CD14-positive monocyte (primary cell): ENCODE measurements at regions not wholly inside any gene's neighbourhood (a gene's known extent, or its start where the extent isn't known, plus 50 kb on each side); places are given as distances from the start of the nearest gene placed in this dataset.

Experiments used
- DNase-seq, 3 donors: peaks; one replicate each; pipeline ENCODE4 v3.0.0-alpha.2; 2011 to 2022
- H2AFZ ChIP-seq: 2 replicates; pipeline ENCODE4 v1.6.0; 2012; ENCODE audit warnings: mild to moderate bottlenecking, low read depth, low read length, inconsistent platforms; ENCODE audit not compliant: insufficient read depth, poor library complexity, severe bottlenecking
- H3K27ac ChIP-seq, 2 donors: 1 replicate in 1 of 2; 2 replicates in 1 of 2; pipeline ENCODE4 v1.5.1; 2012 to 2013; ENCODE audit warnings: low read length in 2 of 2, control low read depth in 1 of 2, inconsistent platforms in 1 of 2, low read depth in 1 of 2, mild to moderate bottlenecking in 1 of 2
- H3K27me3 ChIP-seq, 2 donors: one replicate each; pipeline versions ENCODE4 v1.6.0 to v1.6.1; 2011 to 2013; ENCODE audit warnings: low read length in 2 of 2; ENCODE audit not compliant: control insufficient read depth in 2 of 2, insufficient read depth in 2 of 2
- H3K36me3 ChIP-seq, 2 donors: replicated peaks in 1 of 2; 1 replicate in 1 of 2; 2 replicates in 1 of 2; pipeline versions ENCODE4 v1.5.1 to v1.6.1; 2012 to 2013; ENCODE audit warnings: low read length in 2 of 2, control low read depth in 1 of 2, inconsistent platforms in 1 of 2, mild to moderate bottlenecking in 1 of 2; ENCODE audit not compliant: insufficient read depth in 2 of 2, control insufficient read depth in 1 of 2
- H3K4me1 ChIP-seq, 2 donors: 1 replicate in 1 of 2; 2 replicates in 1 of 2; pipeline versions ENCODE4 v1.5.1 to v1.6.1; 2012 to 2013; ENCODE audit warnings: low read length in 2 of 2, control low read depth in 1 of 2, inconsistent platforms in 1 of 2, mild to moderate bottlenecking in 1 of 2, moderate library complexity in 1 of 2; ENCODE audit not compliant: insufficient read depth in 2 of 2, control insufficient read depth in 1 of 2
- H3K4me2 ChIP-seq: replicated peaks from 2 replicates; pipeline ENCODE3; 2012; ENCODE audit warnings: low read length, moderate library complexity, mild to moderate bottlenecking; ENCODE audit not compliant: poor library complexity, severe bottlenecking; ENCODE audit errors: extremely low read depth
- H3K4me3 ChIP-seq, 3 experiments: fragments of 200-600 bp in 1 of 3; sonication (generic) in 1 of 3; replicated peaks in 1 of 3; 1 replicate in 2 of 3; 2 replicates in 1 of 3; pipeline ENCODE4 v1.5.1; 2011 to 2013; ENCODE audit warnings: low read length in 3 of 3, mild to moderate bottlenecking in 3 of 3, control low read depth in 2 of 3, low read depth in 2 of 3, inconsistent platforms in 1 of 3, moderate library complexity in 1 of 3
- H3K79me2 ChIP-seq: 2 replicates; pipeline ENCODE4 v1.6.0; 2012; ENCODE audit warnings: mild to moderate bottlenecking, control low read depth, inconsistent platforms, low read length, moderate library complexity; ENCODE audit not compliant: insufficient read depth
- H3K9ac ChIP-seq: 2 replicates; pipeline ENCODE4 v1.6.0; 2017; ENCODE audit warnings: low read length, mild to moderate bottlenecking; ENCODE audit not compliant: insufficient read depth, poor library complexity, severe bottlenecking
- H3K9me3 ChIP-seq, 2 donors: replicated peaks in 1 of 2; 1 replicate in 1 of 2; 2 replicates in 1 of 2; pipeline versions ENCODE4 v1.5.1 to v1.6.1; 2012 to 2013; ENCODE audit warnings: low read length in 2 of 2, control low read depth in 1 of 2; ENCODE audit not compliant: control insufficient read depth in 1 of 2, insufficient read depth in 1 of 2
- H4K20me1 ChIP-seq: 2 replicates; pipeline ENCODE4 v1.6.0; 2012; ENCODE audit warnings: mild to moderate bottlenecking, low read length, control low read depth, moderate library complexity; ENCODE audit not compliant: insufficient read depth
- H3K27ac Mint-ChIP-seq, 7 donors: one replicate each; pipeline ENCODE4 v1.8.0; 2020; ENCODE audit warnings: mild to moderate bottlenecking in 7 of 7, mixed read lengths in 7 of 7, moderate library complexity in 6 of 7, inconsistent platforms in 2 of 7
- H3K27me3 Mint-ChIP-seq, 3 donors: one replicate each; pipeline ENCODE4 v1.8.0; 2021 to 2022; ENCODE audit warnings: low read depth in 3 of 3, mild to moderate bottlenecking in 3 of 3, mixed read lengths in 3 of 3, moderate library complexity in 3 of 3, inconsistent platforms in 1 of 3
- H3K36me3 Mint-ChIP-seq, 2 donors: one replicate each; pipeline ENCODE4 v1.8.0; 2020; ENCODE audit warnings: mixed read lengths in 2 of 2, inconsistent platforms in 1 of 2, mild to moderate bottlenecking in 1 of 2
- H3K4me1 Mint-ChIP-seq: one replicate; pipeline ENCODE4 v1.8.0; 2020; ENCODE audit warnings: mild to moderate bottlenecking, mixed read lengths
- H3K4me3 Mint-ChIP-seq, 2 donors: one replicate each; pipeline ENCODE4 v1.8.0; 2020; ENCODE audit warnings: mild to moderate bottlenecking in 2 of 2, mixed read lengths in 2 of 2, moderate library complexity in 1 of 2
- H3K9me3 Mint-ChIP-seq, 7 donors: one replicate each; pipeline ENCODE4 v1.8.0; 2020 to 2022; ENCODE audit warnings: mixed read lengths in 7 of 7, mild to moderate bottlenecking in 6 of 7, moderate library complexity in 6 of 7, inconsistent platforms in 2 of 7
- WGBS: methylation state at CpG from one replicate; pipeline ENCODE4 v1.1.5; 2013; ENCODE audit warnings: missing lambda C conversion rate; ENCODE audit not compliant: insufficient coverage; 5-methylcytosine and 5-hydroxymethylcytosine counted together
- intact Hi-C, 2 donors: fragments of 100-400 bp; cut with micrococcal nuclease; formaldehyde crosslinking; loops; one replicate each; pipeline versions ENCODE4 v1.15.0 to v1.15.1; 2023
- TF ChIP-seq, protein P1 (sequence below): fragments of 200-600 bp; IDR thresholded peaks from one replicate; pipeline ENCODE4 v1.8.0; 2022; ENCODE audit warnings: antibody characterized with exemption, mild to moderate bottlenecking

DNA sequence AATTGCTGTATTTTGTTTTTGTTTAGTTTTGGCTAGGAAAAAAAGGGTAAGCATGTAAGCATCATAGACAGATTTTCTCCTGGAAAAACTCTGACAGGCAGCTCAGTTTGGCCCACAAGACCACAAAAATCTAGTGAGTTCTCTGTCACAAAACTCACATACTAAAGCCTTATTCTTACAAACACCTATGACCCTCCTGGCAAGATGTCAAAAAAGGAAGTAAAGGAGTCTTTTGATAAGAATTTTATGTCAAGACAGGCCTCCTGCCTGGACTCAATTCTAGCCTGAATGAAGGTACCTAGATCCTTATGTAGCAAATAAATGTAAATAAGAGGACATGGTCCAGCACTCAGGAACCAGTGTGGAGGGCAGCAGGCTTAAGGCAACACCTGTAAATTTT lies 668.3 kb upstream of the ZNF385D start:
- Mint-ChIP-seq H3K27ac (no peak overlapping the region), H3K27me3 (no peaks in the 10 kb centered on the region), H3K9me3 (peaks cover 2 to 22% (median 15%) of the 10 kb centered on the region in 7 donors), H3K36me3 (no peaks in the 10 kb centered on the region), H3K4me1 (no peaks in the 10 kb centered on the region), H3K4me3 (no peak overlapping the region)
- Histone ChIP-seq H3K36me3 (no peaks in the 10 kb centered on the region), H3K4me3 (no peak overlapping the region), H3K9me3 (peaks cover 0 to 20% of the 10 kb centered on the region in 2 donors), H3K9ac (no peak overlapping the region), H4K20me1 (no peaks in the 10 kb centered on the region), H2AFZ (no peak overlapping the region), H3K27ac (no peak overlapping the region), H3K27me3 (no peaks in the 10 kb centered on the region), H3K4me1 (no peaks in the 10 kb centered on the region), H3K4me2 (no peak overlapping the region), H3K79me2 (no peaks in the 10 kb centered on the region)
- TF ChIP-seq, protein P1, sequence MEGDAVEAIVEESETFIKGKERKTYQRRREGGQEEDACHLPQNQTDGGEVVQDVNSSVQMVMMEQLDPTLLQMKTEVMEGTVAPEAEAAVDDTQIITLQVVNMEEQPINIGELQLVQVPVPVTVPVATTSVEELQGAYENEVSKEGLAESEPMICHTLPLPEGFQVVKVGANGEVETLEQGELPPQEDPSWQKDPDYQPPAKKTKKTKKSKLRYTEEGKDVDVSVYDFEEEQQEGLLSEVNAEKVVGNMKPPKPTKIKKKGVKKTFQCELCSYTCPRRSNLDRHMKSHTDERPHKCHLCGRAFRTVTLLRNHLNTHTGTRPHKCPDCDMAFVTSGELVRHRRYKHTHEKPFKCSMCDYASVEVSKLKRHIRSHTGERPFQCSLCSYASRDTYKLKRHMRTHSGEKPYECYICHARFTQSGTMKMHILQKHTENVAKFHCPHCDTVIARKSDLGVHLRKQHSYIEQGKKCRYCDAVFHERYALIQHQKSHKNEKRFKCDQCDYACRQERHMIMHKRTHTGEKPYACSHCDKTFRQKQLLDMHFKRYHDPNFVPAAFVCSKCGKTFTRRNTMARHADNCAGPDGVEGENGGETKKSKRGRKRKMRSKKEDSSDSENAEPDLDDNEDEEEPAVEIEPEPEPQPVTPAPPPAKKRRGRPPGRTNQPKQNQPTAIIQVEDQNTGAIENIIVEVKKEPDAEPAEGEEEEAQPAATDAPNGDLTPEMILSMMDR, result no peak
- DNase-seq, result no peak
- intact Hi-C loops, result no loop called here

DNA sequence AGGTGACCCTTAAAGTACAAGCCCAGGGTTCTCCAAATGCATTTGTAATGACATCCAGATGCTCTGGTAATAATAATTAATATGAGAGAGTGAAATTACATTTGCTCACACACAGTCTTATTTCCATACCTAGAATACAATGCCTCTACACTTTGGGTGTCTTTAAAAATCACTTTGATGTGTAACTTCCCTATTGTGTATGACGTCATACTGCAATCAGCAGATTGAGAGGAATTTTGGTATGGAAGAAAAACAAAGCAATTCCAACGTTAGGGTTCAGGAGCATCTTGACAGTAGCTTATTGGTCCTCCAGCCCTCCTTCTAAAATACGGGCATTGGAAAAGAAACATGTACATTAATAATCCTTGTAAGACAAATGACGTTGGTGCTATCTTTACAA lies 670.6 kb upstream of the ZNF385D start:
- TF ChIP-seq, protein P1, result no peak
- no peaks in the 10 kb centered on the region for H3K27me3 ChIP-seq
- no peaks in the 10 kb centered on the region for H4K20me1 ChIP-seq
- no peaks in the 10 kb centered on the region for H3K36me3 ChIP-seq
- H3K36me3 Mint-ChIP-seq, result no peaks in the 10 kb centered on the region
- no peaks in the 10 kb centered on the region for H3K4me1 Mint-ChIP-seq
- no peak overlapping the region for H3K27ac ChIP-seq
- no peak overlapping the region for H3K27ac Mint-ChIP-seq
- no peaks in the 10 kb centered on the region for H3K79me2 ChIP-seq
- intact Hi-C loops, result no loop called here
- no peak for DNase-seq
- H3K4me3 Mint-ChIP-seq, result no peak overlapping the region
- H3K9ac ChIP-seq, result no peak overlapping the region
- no peak overlapping the region for H3K4me3 ChIP-seq
- no peaks in the 10 kb centered on the region for H3K4me1 ChIP-seq
- no peak overlapping the region for H3K4me2 ChIP-seq
- peaks cover 0 to 13% of the 10 kb centered on the region in 2 donors for H3K9me3 ChIP-seq
- 60% methylated on average over 1 of the region's 4 CpGs for WGBS
- H3K9me3 Mint-ChIP-seq, result peaks cover 4 to 24% (median 11%) of the 10 kb centered on the region in 7 donors
- H2AFZ ChIP-seq, result no peak overlapping the region
- no peaks in the 10 kb centered on the region for H3K27me3 Mint-ChIP-seq
